Neural progenitor cell (in vitro differentiated cells): ENCODE measurements at regions not wholly inside any gene's neighbourhood (a gene's known extent, or its start where the extent isn't known, plus 50 kb on each side); places are given as distances from the start of the nearest gene placed in this dataset.

Experiments used
- EZH2 ChIP-seq: fragments of 200-600 bp; sonication (generic); IDR thresholded peaks from 2 replicates; pipeline ENCODE4 v1.6.1; 2017; ENCODE audit warnings: antibody characterized with exemption, mild to moderate bottlenecking, moderate library complexity
- EZH2phosphoT487 ChIP-seq: fragments of 200-600 bp; sonication (generic); IDR thresholded peaks from 2 replicates; pipeline ENCODE4 v1.6.1; 2017; ENCODE audit warnings: antibody characterized with exemption
- TF ChIP-seq, protein P1 (sequence below): fragments of 200-600 bp; sonication (generic); IDR thresholded peaks from 2 replicates; pipeline ENCODE4 v1.5.1; 2017; ENCODE audit warnings: antibody characterized with exemption, mild to moderate bottlenecking

GRCh38 chr14:42353315-42353714, 746.6 kb downstream of the LRFN5 start:
- TF ChIP-seq, protein P1, sequence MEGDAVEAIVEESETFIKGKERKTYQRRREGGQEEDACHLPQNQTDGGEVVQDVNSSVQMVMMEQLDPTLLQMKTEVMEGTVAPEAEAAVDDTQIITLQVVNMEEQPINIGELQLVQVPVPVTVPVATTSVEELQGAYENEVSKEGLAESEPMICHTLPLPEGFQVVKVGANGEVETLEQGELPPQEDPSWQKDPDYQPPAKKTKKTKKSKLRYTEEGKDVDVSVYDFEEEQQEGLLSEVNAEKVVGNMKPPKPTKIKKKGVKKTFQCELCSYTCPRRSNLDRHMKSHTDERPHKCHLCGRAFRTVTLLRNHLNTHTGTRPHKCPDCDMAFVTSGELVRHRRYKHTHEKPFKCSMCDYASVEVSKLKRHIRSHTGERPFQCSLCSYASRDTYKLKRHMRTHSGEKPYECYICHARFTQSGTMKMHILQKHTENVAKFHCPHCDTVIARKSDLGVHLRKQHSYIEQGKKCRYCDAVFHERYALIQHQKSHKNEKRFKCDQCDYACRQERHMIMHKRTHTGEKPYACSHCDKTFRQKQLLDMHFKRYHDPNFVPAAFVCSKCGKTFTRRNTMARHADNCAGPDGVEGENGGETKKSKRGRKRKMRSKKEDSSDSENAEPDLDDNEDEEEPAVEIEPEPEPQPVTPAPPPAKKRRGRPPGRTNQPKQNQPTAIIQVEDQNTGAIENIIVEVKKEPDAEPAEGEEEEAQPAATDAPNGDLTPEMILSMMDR, result no peak
- TF ChIP-seq EZH2 (no peak), EZH2phosphoT487 (no peak)
